Activated CD4-positive, CD25-positive, alpha-beta regulatory T cell treated with anti-CD3 and anti-CD28 coated beads, Interleukin-2, amount 50 U/mL, for 16 hours (primary cell): ENCODE measurements at regions not wholly inside any gene's neighbourhood (a gene's known extent, or its start where the extent isn't known, plus 50 kb on each side); places are given as distances from the start of the nearest gene placed in this dataset.
"Not testable (repeated sequence)": the region's sequence is repeated elsewhere in the genome, so short reads cannot be mapped to it uniquely, and the experiment has no call there.

Source experiments
- DNase-seq: peaks from one replicate; pipeline ENCODE4 v3.0.0-alpha.2; 2020; ENCODE audit warnings: low read depth, low spot score

DNA sequence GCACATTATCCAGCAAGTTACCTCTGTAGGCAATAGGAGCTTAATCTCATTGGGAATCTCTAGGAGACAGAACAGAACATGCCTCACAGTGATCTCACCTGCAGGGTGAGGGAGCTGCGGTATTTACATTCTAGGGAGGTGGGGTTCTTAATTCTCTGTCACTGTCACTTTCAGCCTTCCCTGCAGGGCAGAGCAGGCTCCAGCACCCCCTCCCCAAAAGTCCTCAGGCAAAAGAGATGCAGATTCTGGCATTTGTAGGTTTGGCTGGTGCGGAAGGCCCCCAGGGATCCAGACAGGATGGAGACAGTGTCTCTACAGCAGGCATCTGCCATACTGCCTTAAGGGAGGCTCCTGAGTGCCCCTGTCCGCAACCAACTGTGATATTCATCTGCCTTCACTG, 166.4 kb upstream of the ATP6AP2 start:
- no peak for DNase-seq

DNA sequence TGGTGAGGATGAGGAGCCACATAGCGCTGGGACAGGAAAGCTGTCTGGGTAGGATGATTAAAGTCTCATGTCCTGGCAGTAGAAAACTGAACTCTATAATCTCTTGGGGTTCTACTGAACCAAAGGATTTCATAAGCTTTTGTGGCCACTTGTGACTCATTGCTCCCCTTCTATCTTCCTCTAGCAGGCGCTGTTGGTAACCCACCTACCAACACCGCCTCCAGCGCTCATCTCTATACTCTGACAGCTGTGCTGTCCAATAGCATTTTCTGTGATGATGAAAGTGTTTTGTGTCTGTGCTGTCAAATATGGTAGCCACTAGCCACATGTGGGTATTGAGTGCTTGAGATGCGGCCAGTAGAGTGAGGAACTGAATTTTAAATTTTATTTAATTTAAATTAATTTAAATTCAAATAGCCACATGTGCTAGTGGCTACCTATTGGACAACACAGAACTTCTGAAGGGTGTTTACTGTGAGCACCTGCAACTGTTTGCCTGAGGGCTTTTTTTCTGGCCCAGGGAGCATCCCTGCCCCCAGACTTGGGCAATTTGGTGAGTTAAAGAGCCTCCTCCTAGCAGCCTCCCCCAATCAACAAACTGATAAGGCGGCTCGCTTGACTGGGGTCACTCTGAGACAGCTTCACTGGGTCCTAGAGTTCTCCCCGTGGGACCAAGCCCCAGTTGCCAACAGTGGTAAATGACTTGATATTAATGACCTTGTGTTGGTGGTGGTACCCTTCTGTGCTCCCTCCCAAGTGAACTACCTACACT, 169.2 kb upstream of the ATP6AP2 start:
- no peak for DNase-seq

DNA sequence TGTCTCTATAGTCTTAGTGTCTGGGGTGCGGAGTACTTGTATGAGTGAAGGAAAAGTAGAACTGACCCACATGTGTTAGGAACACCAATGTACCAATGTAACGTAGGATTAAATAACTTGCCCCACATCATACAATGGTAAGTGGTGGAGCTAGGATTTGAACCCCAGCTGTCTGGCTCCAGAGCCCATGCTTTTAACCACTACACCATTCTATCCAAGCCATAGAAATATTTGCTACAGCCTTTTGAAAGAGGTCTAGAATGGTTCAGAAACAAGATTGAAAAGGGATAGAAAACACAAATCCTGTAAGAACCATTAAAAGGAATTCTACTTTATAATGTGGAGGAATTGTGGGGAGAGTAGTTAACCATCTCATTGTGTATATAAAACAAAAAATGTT, 169.9 kb upstream of the ATP6AP2 start:
- no peak for DNase-seq

DNA sequence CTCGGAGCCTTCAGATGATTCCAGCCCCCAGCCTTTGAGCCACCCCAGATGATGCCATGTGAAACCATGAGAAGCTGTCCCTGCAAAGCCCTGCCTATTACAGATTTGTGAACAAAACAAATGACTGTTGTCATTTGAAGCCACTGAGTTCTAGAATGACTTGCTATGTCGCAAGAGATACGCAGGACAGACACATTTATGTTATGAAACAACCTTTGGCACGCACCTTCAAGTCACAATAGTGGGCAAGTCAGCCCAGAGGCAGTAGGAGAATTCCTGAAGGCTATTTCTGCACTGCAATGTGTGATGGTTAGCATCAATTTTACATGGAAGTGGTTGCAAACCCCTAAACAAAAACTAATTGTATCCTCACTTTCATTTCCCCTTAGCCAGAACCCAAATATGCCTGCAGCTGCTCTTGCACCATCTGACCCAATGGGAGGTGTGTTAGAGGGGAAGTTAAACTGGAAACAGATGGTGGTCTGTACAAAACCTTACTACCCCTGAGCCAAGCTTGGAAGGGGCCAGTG, 174.4 kb upstream of the ATP6AP2 start:
- no peak for DNase-seq

DNA sequence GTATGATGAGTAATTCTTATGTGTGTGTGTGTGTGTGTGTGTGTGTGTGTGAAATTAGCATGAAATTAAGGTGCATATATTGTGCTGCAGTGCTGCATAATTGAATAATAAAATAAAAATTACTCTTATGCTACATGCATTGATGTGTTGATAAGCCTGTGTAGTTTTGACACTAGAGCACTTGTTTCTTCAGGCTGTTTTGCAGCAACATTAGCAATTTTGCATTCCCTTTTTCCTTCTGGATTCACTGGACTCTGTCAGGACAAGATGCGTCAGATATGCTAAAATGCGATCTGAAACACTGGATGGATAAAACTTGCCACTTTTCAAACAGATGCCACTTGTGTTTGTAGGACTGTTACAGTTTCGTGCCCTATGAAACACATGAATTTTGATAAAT, 175.4 kb upstream of the ATP6AP2 start:
- no peak for DNase-seq

DNA sequence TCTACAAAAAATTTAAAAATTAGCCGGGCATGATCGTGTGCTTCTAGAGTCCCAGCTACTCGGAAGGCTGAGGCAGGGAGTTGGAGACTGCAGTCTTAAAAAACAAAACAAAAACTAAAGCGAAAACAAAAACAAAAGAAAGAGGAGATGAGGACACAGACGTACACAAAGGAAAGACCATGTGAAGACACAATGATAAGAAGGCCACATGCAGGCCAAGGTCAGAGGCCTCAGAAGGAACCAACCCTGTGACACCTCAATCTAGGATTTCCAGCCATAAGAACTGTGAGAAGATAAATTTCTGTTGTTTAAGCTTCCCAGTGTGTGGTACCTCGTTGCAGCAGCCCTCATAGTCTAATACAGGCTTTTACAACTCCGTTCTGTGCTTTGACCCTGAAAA, 177.0 kb upstream of the ATP6AP2 start:
- DNase-seq, result no peak

DNA sequence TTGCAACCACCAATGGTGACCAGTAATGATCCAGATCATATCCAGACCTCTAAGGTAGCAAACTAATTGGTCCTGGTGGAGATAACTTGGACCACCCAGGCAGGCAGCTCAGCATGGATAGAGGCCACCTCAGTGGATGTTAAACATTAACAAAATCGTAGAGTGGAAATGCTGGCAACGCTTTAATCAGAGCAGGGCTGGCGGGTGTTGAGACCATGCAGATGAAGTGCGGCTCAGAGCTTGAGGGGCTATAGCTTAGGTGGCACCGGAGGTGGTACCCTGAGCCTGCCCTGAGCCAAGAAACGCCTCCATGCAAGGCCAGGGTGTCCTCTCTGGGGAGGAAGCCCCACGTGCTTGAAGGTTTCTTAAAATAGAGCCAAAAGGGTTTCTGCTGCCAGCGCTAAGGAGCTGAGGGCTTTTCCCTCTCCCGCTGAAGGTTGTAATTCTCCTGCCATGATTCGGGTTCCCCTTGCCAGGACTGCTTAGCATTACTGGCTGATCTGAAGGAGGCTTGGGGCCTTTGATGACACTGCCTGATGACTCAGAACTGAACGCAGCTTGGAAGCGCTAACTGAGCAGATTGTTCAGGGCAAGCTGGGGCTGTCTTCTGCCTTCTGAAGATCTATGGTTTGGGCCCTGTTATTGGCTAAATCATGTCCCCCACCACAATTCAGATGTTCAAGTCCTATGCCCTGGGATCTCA, 177.8 kb upstream of the ATP6AP2 start:
- no peak for DNase-seq

DNA sequence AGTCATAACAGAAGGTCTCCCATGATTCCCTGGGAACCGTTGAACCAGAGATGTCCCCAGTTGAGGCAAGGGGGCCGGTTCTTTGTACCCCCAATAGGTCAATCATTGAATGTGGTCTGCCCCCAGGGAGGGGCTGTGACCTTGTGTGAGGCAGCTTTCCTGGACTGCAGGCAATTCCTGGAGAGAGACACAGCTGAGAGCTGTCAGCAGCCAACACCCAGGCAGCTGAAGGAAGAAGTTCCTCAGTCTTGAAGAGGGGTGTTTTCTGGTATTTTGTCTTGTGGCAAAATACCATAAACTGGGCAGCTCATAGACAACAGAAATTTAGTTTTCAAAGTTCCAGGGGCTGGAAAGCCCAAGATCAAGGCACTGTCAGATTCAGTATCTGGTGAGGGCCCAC, 185.7 kb upstream of the ATP6AP2 start:
- DNase-seq, result no peak

DNA sequence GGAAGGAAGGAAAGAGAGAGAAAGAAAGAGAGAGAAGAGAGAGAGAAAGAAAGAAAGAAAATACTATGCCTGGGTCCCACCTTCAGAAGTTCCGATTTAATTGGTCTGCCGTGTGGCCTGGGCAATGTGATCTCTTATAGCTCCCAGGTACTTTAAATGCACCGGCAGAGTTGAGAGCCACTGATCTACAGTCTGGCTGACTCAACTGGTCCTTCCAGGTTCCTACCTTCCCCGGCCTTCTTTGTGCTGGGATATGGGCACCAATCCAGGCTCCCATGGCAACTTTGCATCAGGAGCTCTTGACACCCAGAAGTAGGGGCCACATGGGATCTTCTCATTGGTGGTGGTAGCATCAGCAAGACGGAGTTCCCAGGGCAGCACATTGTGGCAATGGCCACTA, 186.5 kb upstream of the ATP6AP2 start:
- no peak for DNase-seq

DNA sequence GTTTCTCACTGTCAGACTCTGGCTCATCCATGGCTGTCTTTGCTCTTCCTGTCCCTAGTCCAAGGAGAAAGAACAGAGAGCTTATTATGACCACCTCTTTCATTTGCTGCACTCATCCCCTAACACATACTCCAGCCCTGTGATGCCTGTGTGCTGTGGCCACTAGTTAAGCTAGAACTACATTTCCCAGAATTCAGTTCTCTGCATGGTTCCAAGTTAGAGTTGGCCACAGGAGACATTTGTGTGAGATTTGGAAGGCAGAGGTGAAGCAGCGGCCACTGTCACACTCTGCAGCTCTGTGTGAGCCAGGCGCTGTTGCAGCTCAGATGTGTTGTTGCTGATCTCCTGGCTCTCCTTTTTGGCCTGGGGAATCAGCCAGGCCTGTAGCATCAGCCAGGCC, 188.2 kb upstream of the ATP6AP2 start:
- no peak for DNase-seq

DNA sequence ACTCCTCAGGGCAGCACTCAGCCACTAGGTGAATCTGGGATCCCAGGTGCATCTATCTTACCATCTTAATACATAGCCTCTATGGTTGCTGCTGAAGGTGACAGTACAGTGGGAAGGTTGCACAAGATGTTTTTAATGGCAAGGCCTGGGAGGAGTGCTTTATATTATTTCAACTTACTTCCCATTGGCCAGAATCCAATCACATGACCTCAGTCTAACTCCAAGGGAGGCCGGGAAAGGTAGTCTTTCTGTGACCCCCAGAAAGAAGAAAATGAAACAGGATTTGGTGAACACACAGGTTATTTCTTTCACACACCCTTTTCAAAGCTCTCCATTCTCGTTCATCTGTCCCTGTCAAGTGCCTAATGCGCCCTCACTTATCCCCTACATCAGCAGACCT, 189.1 kb upstream of the ATP6AP2 start:
- DNase-seq, result no peak

DNA sequence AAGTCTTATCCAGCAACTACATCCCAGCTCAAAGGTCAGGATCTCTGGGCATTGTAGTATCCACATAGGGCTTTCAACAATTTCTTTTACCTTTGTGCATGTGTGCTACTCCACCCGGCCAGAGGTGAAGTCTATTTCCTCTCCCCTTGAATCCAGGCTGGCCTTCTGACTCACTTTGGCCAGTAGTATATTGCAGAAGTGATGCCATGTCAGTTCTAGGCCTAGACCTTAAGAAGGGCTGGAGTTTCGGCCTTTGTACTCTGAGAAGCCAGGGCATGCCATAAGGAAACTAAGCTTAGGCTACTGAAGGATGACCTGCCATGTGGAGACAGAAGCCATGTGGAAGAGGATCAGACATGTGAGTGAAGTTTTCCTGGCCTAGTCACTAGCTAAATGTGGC, 191.2 kb upstream of the ATP6AP2 start:
- no peak for DNase-seq

DNA sequence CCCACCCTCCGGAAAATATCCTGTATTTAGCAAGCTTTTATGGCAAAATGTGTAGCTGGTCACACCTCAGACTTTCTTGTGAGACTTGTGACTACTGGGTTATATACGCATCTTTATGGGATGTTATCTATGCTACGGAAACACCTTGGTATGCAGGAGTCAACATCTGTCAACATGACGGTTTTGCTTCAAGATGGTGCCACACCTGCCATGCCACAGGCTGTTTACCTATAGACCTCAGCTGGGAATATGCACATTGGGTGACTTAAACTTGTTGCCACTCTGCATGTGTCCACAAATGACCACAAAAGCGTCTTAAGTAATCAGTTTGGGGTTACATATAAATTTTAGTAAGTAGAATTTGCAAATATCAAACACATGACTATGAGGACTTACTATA, 192.3 kb upstream of the ATP6AP2 start:
- DNase-seq, result no peak

DNA sequence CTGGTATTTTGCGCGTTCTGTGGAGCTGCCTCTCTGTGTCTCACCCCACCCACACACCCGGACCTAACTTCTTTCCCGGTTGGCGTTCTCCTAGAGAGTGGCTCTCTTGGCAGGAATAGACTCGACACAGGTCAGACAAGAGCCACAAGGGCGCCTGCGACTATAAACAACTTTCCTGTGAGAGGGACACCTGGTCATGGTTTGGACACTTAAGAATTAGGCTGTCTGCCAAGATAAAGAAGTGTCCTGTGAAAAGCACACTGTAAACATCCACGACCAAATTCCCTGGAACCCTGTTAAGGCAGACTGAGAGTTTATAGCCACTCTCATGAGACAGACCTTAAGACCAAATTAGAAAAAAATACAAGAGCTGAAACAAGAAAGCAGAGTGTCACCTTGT, 192.9 kb upstream of the ATP6AP2 start:
- not testable (repeated sequence) for DNase-seq

DNA sequence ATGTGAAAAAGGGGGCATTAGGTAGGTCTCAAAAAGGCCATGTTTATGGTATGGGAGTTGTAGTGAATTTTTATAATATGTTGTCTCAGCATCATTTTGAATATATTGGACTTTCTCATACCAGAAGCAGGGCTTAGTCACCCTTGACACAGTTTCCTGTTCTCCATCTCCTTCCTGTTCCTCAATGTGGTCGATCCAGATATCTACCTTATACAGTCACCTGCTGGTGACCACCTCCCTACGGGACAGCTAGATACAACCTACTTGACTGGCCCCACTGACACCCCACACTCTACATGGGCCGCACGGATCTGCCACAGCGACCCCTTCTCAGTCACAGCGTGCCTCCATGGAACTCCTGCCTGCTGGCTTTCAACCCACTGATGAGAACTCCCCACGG, 193.5 kb upstream of the ATP6AP2 start:
- DNase-seq, result not testable (repeated sequence)

DNA sequence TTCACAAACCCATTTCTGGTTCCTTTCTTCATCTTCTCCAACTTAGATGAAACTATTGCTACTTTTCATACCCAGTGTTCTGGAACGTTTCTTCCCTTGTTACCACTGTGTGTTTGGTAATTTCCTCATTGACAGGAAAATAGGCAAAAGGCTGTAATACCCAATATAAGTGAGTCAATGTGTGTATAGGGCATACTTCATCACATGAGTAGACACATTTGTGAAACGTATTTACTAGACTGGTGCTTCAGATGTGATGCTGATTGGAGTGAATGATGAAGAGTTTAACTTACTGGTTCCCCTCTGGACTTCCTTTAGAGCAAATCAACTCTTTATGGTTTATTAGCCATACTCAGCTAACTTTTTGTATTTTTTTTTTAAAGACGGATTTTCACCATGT, 195.1 kb upstream of the ATP6AP2 start:
- no peak for DNase-seq

DNA sequence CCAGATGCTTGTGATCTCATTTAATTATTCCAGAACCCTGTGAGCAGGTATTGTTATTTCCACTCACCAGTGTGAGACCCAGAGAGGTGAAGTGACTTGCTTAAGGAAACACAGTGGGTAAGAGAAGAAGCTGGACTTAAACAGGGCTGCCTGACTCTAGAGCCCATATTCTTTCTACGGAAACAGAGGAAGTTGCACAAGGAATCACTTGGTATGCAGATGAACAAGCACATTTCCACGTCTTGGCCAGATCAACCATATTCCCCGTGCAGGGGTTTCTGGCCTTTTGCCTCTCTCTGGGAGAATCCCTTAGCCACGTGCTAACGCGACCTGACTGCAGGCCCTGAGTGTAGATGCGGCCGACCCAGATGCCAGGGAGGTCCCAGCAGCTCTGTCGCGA, 195.5 kb upstream of the ATP6AP2 start:
- no peak for DNase-seq

DNA sequence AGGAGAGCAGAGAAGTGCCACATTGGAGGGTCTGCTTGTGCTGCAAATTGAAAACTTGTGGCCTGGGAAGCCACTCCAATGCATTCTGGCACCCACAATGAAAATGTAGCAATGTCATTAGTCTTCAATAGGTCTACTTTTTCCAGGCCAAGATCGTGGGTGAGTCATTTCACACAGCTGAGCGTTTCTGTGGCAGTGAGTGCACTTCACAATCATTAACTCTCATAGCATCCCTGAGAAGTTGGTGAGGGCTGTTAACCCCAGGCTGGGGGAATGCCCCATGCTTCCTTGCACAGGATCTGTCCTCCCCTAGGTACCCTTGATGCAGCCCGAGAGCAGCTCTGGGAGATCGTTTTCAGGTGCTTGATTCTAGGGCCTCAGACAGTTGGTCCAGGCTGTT, 196.8 kb upstream of the ATP6AP2 start:
- no peak for DNase-seq

DNA sequence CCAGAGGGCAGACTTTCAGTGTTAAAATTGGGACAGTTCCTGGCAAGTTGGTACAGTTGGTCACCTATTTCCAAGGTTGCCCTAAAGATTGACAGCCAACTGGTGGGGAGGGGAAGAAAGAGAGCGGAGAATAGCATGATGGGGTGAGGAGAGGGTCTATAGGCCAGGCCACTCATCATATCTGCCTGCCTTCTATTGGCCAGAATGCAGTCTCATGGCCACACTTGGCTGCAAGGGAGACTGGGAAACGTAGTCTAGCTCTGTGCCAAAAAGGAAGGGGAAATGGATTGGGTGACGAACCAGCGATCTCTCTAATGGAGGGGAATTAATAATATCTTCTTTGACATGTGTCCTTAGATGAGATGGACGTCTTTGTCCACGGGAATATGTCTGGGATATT, 197.4 kb upstream of the ATP6AP2 start:
- no peak for DNase-seq

DNA sequence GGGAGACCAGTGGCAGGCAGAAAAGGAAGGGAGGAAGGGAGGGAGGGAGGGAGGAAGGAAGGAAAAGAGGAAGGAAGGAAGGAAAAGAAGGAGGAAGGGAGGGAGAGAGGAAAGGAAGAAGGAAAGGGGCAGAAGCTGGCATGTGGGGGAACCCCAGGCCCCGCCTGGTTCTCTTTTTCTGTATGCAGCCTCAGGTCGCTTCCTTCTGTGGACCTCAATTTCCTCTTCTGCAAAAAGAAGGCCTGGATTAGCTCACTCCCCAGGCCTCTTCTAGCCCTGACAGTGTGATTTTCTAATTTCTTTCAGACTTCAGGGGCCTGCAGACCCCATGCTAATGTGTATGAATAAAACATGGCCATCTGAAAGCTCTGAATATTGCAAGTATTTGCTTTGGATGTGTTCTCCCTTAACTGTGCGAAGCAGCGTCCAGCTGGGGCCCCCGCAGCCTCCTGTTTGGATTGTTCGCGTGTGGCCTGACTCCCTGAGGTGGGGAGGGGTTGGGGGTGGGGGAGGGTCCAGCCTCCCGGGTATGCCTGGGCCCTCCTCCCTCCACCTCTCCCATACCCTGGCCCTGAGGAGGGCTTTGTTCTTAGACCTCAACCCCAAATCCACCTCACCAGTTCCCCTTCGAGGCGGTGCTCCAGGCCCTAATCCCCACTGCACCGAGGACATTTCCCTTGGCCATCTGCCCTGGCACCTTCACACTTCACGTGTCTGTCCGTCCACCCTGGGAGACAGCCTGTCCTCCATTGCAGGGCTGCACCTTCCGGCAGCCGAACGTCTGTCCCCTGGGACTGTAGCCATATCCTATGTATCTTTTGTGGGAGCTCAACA, 199.9 kb upstream of the ATP6AP2 start:
- no peak for DNase-seq

DNA sequence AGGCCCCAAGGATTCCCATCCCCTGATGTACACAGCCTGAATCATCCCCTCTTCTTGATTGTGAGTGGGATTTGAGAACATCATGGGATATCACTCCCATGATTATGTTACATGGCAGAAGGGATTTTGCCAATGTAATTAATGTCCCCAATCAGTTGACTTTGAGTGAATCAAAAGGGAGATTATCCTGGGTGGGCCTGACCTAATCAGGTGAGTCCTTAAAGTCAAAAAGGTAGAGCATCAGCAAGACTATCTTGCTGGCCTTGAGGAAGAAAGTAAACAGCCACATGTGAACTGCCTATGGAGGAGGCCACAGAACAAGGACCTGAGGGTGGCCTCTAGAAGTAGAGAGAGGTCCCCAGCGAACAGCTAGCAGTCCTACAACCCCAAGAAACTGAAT, 203.1 kb upstream of the ATP6AP2 start:
- DNase-seq, result no peak

DNA sequence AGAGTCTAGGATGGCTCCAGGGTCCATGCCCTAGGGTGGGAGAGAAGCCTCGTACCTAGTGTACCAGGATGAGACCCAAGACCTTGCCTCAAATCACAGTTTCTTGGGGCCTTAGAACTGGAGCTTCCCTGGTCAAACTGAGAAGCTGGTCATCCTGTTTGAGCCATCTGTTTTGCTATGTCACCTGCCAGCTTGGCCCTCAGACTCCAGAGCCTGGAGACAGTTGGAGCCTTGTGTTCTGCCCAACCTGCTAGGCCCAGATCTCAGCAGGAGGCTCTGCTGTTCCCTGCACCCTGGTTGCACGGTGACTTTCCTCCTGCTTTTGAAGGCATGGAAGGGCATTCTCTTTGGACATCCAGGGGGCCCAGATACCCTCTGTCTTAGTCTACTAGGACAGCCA, 206.3 kb upstream of the ATP6AP2 start:
- no peak for DNase-seq
